ENCODE measurements at regions not wholly inside any gene's neighbourhood (a gene's known extent, or its start where the extent isn't known, plus 50 kb on each side); places are given as distances from the start of the nearest gene placed in this dataset.

DNA sequence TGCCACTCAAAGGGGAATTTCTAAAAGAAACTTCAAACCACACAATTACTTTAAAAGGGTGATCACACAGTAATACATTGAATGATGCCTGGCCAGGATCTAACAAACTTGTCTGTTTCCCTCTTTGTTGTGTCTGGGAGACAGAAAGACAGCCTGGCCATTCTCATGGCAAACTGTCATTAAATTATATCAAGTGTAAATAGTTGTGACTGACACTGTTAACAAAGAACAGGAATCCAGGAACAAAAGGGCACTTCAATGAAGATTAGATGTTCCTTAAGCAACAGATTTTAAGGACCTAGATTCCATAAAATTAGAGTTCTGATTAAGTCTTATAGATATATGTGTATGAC, 383.6 kb downstream of the KCNJ2 start:
- no peaks in the 10 kb centered on the region for H3K36me3 ChIP-seq (ENCODE audit: control insufficient read depth, insufficient read depth, low read length)
- H3K4me1 ChIP-seq (ENCODE audit: control insufficient read depth, insufficient read depth, low read length) = no peaks in the 10 kb centered on the region
- H3K9me3 ChIP-seq (ENCODE audit: control insufficient read depth, low read length) = no peaks in the 10 kb centered on the region
- no peak overlapping the region for H3K27ac ChIP-seq (ENCODE audit: insufficient read depth, low read depth, low read length, poor library complexity, severe bottlenecking)
- H3K4me3 ChIP-seq (ENCODE audit: insufficient read depth, low read depth, low read length) = no peak overlapping the region
- H3K27me3 ChIP-seq (ENCODE audit: control insufficient read depth, insufficient read depth, low read length, poor library complexity, severe bottlenecking) = no peaks in the 10 kb centered on the region

DNA sequence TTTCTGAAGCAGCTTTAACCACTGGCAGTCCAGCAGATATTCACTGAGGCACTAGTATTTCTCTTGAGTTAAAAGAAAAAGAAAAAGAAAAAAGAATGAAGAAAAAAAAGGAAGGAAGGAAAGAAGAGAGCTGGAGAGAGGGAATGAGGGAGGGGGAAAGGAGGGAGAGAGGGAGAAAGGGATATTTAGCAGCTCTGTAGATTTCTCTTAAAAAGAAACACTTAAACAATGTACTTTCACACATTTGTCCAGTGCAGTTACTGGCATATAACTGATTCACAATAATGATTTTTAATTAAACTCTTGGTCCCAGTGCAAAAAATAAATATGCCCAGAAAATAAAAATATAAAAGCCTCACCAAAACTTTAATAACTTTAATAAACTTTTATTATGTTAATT, 386.4 kb downstream of the KCNJ2 start:
- Histone ChIP-seq H3K36me3 (ENCODE audit: control insufficient read depth, insufficient read depth, low read length) (no peaks in the 10 kb centered on the region), H3K9me3 (ENCODE audit: control insufficient read depth, low read length) (no peaks in the 10 kb centered on the region), H3K4me1 (ENCODE audit: control insufficient read depth, insufficient read depth, low read length) (no peaks in the 10 kb centered on the region), H3K27ac (ENCODE audit: insufficient read depth, low read depth, low read length, poor library complexity, severe bottlenecking) (no peak overlapping the region), H3K4me3 (ENCODE audit: insufficient read depth, low read depth, low read length) (no peak overlapping the region), H3K27me3 (ENCODE audit: control insufficient read depth, insufficient read depth, low read length, poor library complexity, severe bottlenecking) (no peaks in the 10 kb centered on the region)

DNA sequence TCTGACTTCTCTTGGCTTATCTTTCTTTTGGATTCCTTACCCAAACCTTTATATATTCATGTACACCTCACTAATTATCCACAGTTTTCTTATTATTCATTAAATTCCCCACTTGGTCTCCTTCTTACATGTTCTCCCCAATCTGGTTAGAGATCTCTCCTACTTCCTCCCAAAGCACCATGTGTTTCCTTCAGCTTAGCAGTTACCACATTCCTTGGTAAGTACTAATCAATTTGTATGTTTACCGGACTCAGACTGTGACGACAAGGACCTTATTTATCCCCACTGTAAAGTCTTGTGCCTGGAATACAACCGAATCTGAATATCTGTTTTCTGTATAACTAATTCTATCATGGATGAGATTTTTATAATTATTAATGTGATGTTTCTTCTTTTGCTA, 389.5 kb downstream of the KCNJ2 start:
- H3K4me3 ChIP-seq (ENCODE audit: insufficient read depth, low read depth, low read length) = no peak overlapping the region
- H3K27me3 ChIP-seq (ENCODE audit: control insufficient read depth, insufficient read depth, low read length, poor library complexity, severe bottlenecking) = no peaks in the 10 kb centered on the region
- H3K36me3 ChIP-seq (ENCODE audit: control insufficient read depth, insufficient read depth, low read length) = no peaks in the 10 kb centered on the region
- no peaks in the 10 kb centered on the region for H3K4me1 ChIP-seq (ENCODE audit: control insufficient read depth, insufficient read depth, low read length)
- no peak overlapping the region for H3K27ac ChIP-seq (ENCODE audit: insufficient read depth, low read depth, low read length, poor library complexity, severe bottlenecking)
- WGBS, 2 experiments = 83 to 100% methylated on average over 2 to 3 of the region's 3 CpGs
- H3K9me3 ChIP-seq (ENCODE audit: control insufficient read depth, low read length) = no peaks in the 10 kb centered on the region

DNA sequence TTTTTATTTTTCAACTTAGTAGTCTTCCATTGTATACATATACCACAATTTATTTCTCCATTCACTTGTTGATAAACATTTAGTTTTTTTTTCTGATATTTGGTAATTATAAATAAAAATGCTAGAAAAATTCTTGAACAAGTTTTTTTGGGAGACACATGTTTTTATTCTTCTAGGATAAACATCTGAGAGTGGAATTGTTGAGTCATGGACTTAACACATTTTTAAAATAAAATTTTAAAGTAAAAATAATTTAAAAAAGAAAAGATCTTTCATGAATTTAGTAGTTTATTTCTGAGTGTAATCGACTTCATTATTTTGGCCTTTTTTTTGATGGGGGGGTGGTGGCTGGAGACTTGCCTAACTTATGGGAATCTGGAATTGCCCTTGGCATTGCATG, 391.1 kb downstream of the KCNJ2 start:
- Histone ChIP-seq H3K9me3 (ENCODE audit: control insufficient read depth, low read length) (no peaks in the 10 kb centered on the region), H3K4me1 (ENCODE audit: control insufficient read depth, insufficient read depth, low read length) (no peaks in the 10 kb centered on the region), H3K4me3 (ENCODE audit: insufficient read depth, low read depth, low read length) (no peak overlapping the region), H3K27ac (ENCODE audit: insufficient read depth, low read depth, low read length, poor library complexity, severe bottlenecking) (no peak overlapping the region), H3K27me3 (ENCODE audit: control insufficient read depth, insufficient read depth, low read length, poor library complexity, severe bottlenecking) (no peaks in the 10 kb centered on the region), H3K36me3 (ENCODE audit: control insufficient read depth, insufficient read depth, low read length) (no peaks in the 10 kb centered on the region)
- 94 to 97% methylated on average over 1 of the region's 1 CpG for WGBS, 2 experiments

DNA sequence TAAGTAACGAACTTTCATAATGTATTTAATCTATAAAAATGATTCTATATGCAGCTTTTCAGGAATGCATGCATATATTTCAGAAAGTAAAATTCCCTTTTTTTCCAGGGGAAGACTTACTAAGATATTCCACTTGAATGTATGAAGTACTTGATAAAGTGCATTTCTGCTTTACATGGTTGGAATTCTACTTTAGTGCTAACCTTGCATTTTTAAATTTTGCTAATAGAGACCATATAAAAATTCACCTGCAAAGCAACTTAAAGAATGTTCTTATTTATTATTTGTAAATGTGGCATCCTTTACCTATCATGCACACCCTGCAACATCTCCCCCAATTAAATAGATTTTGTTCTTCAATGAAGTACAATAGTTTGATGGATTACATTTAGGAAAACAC, 392.8 kb downstream of the KCNJ2 start:
- no CpG with 5 or more reads among the region's 1 CpG for WGBS, 2 experiments
- H3K27ac ChIP-seq (ENCODE audit: insufficient read depth, low read depth, low read length, poor library complexity, severe bottlenecking) = no peak overlapping the region

DNA sequence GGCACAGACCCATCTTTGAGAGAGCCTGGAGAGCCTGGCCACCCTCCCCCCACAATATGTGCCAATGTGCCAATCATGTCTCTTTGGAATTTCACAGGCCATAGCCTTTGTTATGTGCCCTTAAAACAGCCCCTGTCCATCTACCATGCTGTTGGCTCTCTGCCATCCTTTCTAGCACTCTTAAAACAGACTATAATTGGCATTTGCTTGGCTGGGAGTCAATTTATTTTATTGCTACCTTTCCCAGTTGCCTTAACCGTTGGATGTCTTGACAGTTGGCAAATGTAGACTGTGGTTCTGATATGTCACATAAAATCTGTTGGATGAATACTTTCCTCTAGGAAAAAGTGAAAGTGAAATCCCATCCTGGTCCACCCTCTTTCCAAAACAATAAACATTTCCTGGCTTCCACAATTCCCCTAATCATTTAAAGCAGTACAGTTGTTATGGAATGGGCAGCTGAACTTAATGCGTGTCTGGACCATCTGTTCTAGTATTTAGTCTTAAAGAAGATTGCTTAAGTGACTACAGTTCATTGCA, 394.0 kb downstream of the KCNJ2 start:
- Histone ChIP-seq H3K27me3 (ENCODE audit: control insufficient read depth, insufficient read depth, low read length, poor library complexity, severe bottlenecking) (no peaks in the 10 kb centered on the region), H3K9me3 (ENCODE audit: control insufficient read depth, low read length) (no peaks in the 10 kb centered on the region), H3K36me3 (ENCODE audit: control insufficient read depth, insufficient read depth, low read length) (no peaks in the 10 kb centered on the region), H3K4me3 (ENCODE audit: insufficient read depth, low read depth, low read length) (no peak overlapping the region), H3K27ac (ENCODE audit: insufficient read depth, low read depth, low read length, poor library complexity, severe bottlenecking) (no peak overlapping the region), H3K4me1 (ENCODE audit: control insufficient read depth, insufficient read depth, low read length) (no peaks in the 10 kb centered on the region)
- WGBS, 2 experiments = 100% methylated on average over 1 to 2 of the region's 2 CpGs

More for the DNA sequence above, 392.8 kb downstream of the KCNJ2 start:
- Histone ChIP-seq H3K9me3 (ENCODE audit: control insufficient read depth, low read length) (no peaks in the 10 kb centered on the region), H3K36me3 (ENCODE audit: control insufficient read depth, insufficient read depth, low read length) (no peaks in the 10 kb centered on the region), H3K4me3 (ENCODE audit: insufficient read depth, low read depth, low read length) (no peak overlapping the region), H3K4me1 (ENCODE audit: control insufficient read depth, insufficient read depth, low read length) (no peaks in the 10 kb centered on the region), H3K27me3 (ENCODE audit: control insufficient read depth, insufficient read depth, low read length, poor library complexity, severe bottlenecking) (no peaks in the 10 kb centered on the region)

DNA sequence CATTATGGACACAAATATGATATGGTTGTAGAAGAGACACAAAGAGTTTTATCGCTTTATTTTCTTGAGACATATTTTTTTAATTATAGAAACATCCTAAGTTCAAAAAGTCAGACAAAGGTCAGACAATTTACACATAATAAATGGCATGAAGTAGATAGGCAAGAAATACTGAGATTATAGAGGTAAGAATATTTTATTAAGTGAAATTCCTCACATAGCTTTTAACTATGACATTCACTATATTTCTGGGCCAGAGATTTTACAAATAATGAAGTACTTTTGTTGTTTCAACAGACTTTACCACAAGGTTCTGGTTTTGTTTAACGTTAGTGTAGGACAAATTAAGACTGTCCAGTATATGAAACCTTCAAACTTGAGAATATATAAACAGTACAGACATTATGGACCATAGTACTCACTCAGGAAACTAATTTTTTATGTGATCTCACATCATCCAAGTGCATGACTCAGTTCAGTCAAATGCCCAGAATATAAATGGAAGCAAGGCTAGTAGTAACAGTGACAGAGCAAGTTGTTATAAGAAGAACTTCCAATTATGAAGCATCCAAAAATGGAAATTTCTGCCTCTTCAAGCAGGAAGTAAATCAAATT, 394.8 kb downstream of the KCNJ2 start:
- WGBS, 2 experiments = 100% methylated on average over 1 of the region's 2 CpGs; no CpG with 5 or more reads in 1 of the 2 experiments
- Histone ChIP-seq H3K27me3 (ENCODE audit: control insufficient read depth, insufficient read depth, low read length, poor library complexity, severe bottlenecking) (no peaks in the 10 kb centered on the region), H3K4me3 (ENCODE audit: insufficient read depth, low read depth, low read length) (no peak overlapping the region), H3K9me3 (ENCODE audit: control insufficient read depth, low read length) (no peaks in the 10 kb centered on the region), H3K27ac (ENCODE audit: insufficient read depth, low read depth, low read length, poor library complexity, severe bottlenecking) (no peak overlapping the region), H3K36me3 (ENCODE audit: control insufficient read depth, insufficient read depth, low read length) (no peaks in the 10 kb centered on the region), H3K4me1 (ENCODE audit: control insufficient read depth, insufficient read depth, low read length) (no peaks in the 10 kb centered on the region)

DNA sequence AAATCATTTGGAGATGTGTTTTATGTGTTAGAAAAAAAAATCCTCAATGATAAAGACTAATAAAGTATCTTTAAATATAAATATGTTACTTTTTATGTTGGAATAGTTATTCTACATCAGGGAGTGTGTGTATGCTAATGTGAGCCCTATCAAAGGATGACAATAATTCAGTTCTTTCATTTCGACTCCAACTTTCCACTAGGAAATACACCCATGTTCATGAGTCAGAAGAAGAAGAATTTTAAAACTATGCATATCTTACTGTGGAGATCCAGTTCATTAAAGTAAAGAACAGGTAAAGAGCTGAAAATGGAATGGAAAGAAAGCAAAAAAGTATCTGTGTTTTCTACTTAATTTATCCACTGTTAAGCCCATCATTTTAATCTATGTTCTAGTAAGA, 399.8 kb downstream of the KCNJ2 start:
- Histone ChIP-seq H3K27ac (ENCODE audit: insufficient read depth, low read depth, low read length, poor library complexity, severe bottlenecking) (no peak overlapping the region), H3K9me3 (ENCODE audit: control insufficient read depth, low read length) (no peaks in the 10 kb centered on the region), H3K4me3 (ENCODE audit: insufficient read depth, low read depth, low read length) (no peak overlapping the region), H3K36me3 (ENCODE audit: control insufficient read depth, insufficient read depth, low read length) (no peaks in the 10 kb centered on the region), H3K27me3 (ENCODE audit: control insufficient read depth, insufficient read depth, low read length, poor library complexity, severe bottlenecking) (no peaks in the 10 kb centered on the region), H3K4me1 (ENCODE audit: control insufficient read depth, insufficient read depth, low read length) (no peaks in the 10 kb centered on the region)
- no CpG with 5 or more reads among the region's 1 CpG for WGBS, 2 experiments

DNA sequence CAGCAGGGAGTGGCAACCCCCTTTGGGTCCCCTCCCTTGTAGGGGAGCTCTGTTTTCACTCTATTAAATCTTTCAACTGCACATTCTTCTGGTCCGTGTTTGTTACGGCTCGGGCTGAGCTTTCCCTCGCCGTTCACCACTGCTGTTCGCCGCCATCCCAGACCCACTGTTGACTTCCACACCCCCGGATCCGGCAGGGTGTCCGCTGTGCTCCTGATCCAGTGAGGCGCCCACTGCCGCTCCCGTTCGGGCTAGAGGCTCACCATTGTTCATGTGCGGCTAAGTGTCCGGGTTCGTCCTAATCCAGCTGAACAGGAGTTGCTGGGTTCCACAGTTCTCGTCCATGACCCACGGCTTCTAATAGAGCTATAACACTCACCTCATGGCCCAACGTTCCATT, 408.1 kb downstream of the KCNJ2 start:
- 95 to 96% methylated on average over 20 of the region's 20 CpGs for WGBS, 2 experiments
- H3K9me3 ChIP-seq (ENCODE audit: control insufficient read depth, low read length) = no peaks in the 10 kb centered on the region
- H3K27me3 ChIP-seq (ENCODE audit: control insufficient read depth, insufficient read depth, low read length, poor library complexity, severe bottlenecking) = no peaks in the 10 kb centered on the region
- H3K36me3 ChIP-seq (ENCODE audit: control insufficient read depth, insufficient read depth, low read length) = no peaks in the 10 kb centered on the region
- no peaks in the 10 kb centered on the region for H3K4me1 ChIP-seq (ENCODE audit: control insufficient read depth, insufficient read depth, low read length)
- no peak overlapping the region for H3K4me3 ChIP-seq (ENCODE audit: insufficient read depth, low read depth, low read length)
- H3K27ac ChIP-seq (ENCODE audit: insufficient read depth, low read depth, low read length, poor library complexity, severe bottlenecking) = no peak overlapping the region

DNA sequence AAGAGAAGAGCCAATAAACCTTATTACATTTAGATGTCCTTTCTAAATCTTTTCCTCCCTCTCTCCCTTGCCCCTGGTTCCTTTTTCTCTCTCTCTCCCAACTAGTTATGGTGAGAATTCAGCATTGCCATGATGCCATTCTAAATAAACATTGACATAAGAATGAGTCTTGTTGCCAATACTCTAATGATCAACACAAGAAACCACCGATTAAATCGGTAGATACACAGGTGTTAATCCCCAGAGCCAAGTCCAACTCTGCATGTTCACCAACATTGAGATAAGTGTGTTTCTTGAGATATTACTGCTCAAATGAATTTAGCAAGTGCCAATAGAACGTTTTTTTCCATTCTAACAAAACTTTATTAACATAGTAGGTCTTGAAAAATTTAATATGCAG, 412.1 kb downstream of the KCNJ2 start:
- H3K27me3 ChIP-seq (ENCODE audit: control insufficient read depth, insufficient read depth, low read length, poor library complexity, severe bottlenecking) = no peaks in the 10 kb centered on the region
- H3K36me3 ChIP-seq (ENCODE audit: control insufficient read depth, insufficient read depth, low read length) = no peaks in the 10 kb centered on the region
- no peak overlapping the region for H3K4me3 ChIP-seq (ENCODE audit: insufficient read depth, low read depth, low read length)
- H3K9me3 ChIP-seq (ENCODE audit: control insufficient read depth, low read length) = no peaks in the 10 kb centered on the region
- no peaks in the 10 kb centered on the region for H3K4me1 ChIP-seq (ENCODE audit: control insufficient read depth, insufficient read depth, low read length)
- no peak overlapping the region for H3K27ac ChIP-seq (ENCODE audit: insufficient read depth, low read depth, low read length, poor library complexity, severe bottlenecking)
- 100% methylated on average over 2 of the region's 3 CpGs for WGBS, 2 experiments

DNA sequence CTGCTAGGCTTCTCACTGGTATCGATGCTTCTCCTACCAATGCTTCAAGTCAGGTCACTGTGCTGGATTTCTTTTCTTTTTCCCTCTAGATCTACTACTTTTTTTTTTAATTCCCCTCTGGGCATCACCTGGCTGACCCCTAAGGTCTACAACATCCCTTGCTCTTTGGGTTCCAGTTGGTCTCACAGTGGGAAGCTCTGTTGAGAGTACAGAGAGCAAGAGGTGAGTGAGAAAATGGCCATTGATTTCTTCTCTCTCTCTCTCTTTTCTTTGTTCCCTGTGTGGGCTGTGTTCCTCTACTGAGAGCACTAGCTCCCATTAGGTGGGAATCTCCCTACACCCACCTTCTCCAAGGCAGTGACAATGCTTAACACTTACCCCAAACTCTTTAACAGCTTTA, 413.4 kb downstream of the KCNJ2 start:
- no peaks in the 10 kb centered on the region for H3K27me3 ChIP-seq (ENCODE audit: control insufficient read depth, insufficient read depth, low read length, poor library complexity, severe bottlenecking)
- H3K4me1 ChIP-seq (ENCODE audit: control insufficient read depth, insufficient read depth, low read length) = no peaks in the 10 kb centered on the region
- H3K9me3 ChIP-seq (ENCODE audit: control insufficient read depth, low read length) = no peaks in the 10 kb centered on the region
- no peaks in the 10 kb centered on the region for H3K36me3 ChIP-seq (ENCODE audit: control insufficient read depth, insufficient read depth, low read length)
- no peak overlapping the region for H3K27ac ChIP-seq (ENCODE audit: insufficient read depth, low read depth, low read length, poor library complexity, severe bottlenecking)
- WGBS, 2 experiments = 0% methylated on average over 1 of the region's 1 CpG
- no peak overlapping the region for H3K4me3 ChIP-seq (ENCODE audit: insufficient read depth, low read depth, low read length)

All from ectodermal cell (in vitro differentiated cells).